Endodermal cell (in vitro differentiated cells): ENCODE measurements at regions not wholly inside any gene's neighbourhood (a gene's known extent, or its start where the extent isn't known, plus 50 kb on each side); places are given as distances from the start of the nearest gene placed in this dataset.

Experiments
- DNase-seq: peaks from one replicate; pipeline ENCODE4 v3.0.0-alpha.2; 2017
- H3K27ac ChIP-seq: 2 replicates; pipeline ENCODE4 v1.5.1; 2013; ENCODE audit warnings: mild to moderate bottlenecking, low read depth, low read length, moderate library complexity
- H3K27me3 ChIP-seq: 2 replicates; pipeline ENCODE4 v1.6.1; 2013; ENCODE audit warnings: mild to moderate bottlenecking, low read length, moderate library complexity; ENCODE audit not compliant: insufficient read depth, control insufficient read depth, poor library complexity, severe bottlenecking
- H3K36me3 ChIP-seq: 2 replicates; pipeline ENCODE4 v1.7.0; 2013; ENCODE audit warnings: mild to moderate bottlenecking, low read length, moderate library complexity; ENCODE audit not compliant: control insufficient read depth, insufficient read depth
- H3K4me1 ChIP-seq: one replicate; pipeline ENCODE4 v1.7.0; 2013; ENCODE audit warnings: low read length; ENCODE audit not compliant: control insufficient read depth, insufficient read depth
- H3K4me3 ChIP-seq: 2 replicates; pipeline ENCODE4 v1.5.1; 2013; ENCODE audit warnings: mild to moderate bottlenecking, low read length, moderate library complexity
- H3K9ac ChIP-seq: 2 replicates; pipeline ENCODE4 v1.6.1; 2013; ENCODE audit warnings: mild to moderate bottlenecking, low read length, moderate library complexity; ENCODE audit not compliant: poor library complexity, severe bottlenecking; ENCODE audit errors: extremely low read depth
- H3K9me3 ChIP-seq: 2 replicates; pipeline ENCODE4 v1.6.1; 2013; ENCODE audit warnings: mild to moderate bottlenecking, low read length, moderate library complexity; ENCODE audit not compliant: control insufficient read depth
- H3K27ac Mint-ChIP-seq: 2 replicates; pipeline ENCODE4 v1.8.0; 2020; ENCODE audit warnings: mixed read lengths
- H3K27me3 Mint-ChIP-seq: 2 replicates; pipeline ENCODE4 v1.8.0; 2021; ENCODE audit warnings: mild to moderate bottlenecking, mixed read lengths; ENCODE audit not compliant: insufficient read depth
- H3K36me3 Mint-ChIP-seq: 2 replicates; pipeline ENCODE4 v1.8.0; 2020; ENCODE audit warnings: low read depth, mixed read lengths
- H3K4me1 Mint-ChIP-seq: 2 replicates; pipeline ENCODE4 v1.8.0; 2020; ENCODE audit warnings: mixed read lengths
- H3K4me3 Mint-ChIP-seq: 2 replicates; pipeline ENCODE4 v1.8.0; 2020; ENCODE audit warnings: mild to moderate bottlenecking, moderate library complexity, mixed read lengths
- H3K9me3 Mint-ChIP-seq: 2 replicates; pipeline ENCODE4 v1.8.0; 2020; ENCODE audit warnings: mild to moderate bottlenecking, mixed read lengths
- WGBS, 2 experiments: methylation state at CpG; one replicate each; pipeline versions ENCODE4 v1.1.5 to v1.1.7; 2013; ENCODE audit warnings: missing lambda C conversion rate in 2 of 2, mixed read lengths in 1 of 2; ENCODE audit not compliant: insufficient coverage in 1 of 2, insufficient read length in 1 of 2; 5-methylcytosine and 5-hydroxymethylcytosine counted together
- TF ChIP-seq, protein P1 (sequence below): fragments of 200-600 bp; sonication (generic); conservative IDR thresholded peaks from 2 replicates; pipeline ENCODE4 v1.5.0; 2021; ENCODE audit warnings: antibody characterized with exemption, mild to moderate bottlenecking

DNA sequence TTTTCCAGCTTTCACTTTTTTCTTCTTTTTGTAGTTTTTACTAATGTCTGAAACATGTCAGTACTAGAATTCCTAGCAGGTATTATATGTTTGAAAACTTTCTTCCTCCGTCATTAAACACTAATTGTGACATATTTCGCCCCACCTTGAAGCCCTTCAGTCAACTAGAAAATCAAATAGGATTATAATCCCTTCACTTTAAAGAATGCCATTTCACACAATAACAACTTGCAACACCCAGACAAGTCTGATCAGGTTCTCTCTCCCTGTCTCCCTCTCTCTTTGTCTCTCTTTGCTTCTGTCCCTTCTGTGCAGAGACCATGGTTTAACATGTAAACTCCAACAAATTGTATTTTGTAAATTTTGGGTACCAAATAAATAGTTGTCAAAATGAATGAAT is 373.5 kb downstream of the SEMA3D start:
- no peaks in the 10 kb centered on the region for H3K27me3 ChIP-seq
- no peak overlapping the region for H3K4me3 ChIP-seq
- H3K9me3 ChIP-seq: no peaks in the 10 kb centered on the region
- H3K4me1 ChIP-seq: peaks cover 7% of the 10 kb centered on the region
- DNase-seq: no peak
- H3K27ac Mint-ChIP-seq: no peak overlapping the region
- no peaks in the 10 kb centered on the region for H3K36me3 ChIP-seq
- H3K4me3 Mint-ChIP-seq: no peak overlapping the region
- TF ChIP-seq, protein P1, sequence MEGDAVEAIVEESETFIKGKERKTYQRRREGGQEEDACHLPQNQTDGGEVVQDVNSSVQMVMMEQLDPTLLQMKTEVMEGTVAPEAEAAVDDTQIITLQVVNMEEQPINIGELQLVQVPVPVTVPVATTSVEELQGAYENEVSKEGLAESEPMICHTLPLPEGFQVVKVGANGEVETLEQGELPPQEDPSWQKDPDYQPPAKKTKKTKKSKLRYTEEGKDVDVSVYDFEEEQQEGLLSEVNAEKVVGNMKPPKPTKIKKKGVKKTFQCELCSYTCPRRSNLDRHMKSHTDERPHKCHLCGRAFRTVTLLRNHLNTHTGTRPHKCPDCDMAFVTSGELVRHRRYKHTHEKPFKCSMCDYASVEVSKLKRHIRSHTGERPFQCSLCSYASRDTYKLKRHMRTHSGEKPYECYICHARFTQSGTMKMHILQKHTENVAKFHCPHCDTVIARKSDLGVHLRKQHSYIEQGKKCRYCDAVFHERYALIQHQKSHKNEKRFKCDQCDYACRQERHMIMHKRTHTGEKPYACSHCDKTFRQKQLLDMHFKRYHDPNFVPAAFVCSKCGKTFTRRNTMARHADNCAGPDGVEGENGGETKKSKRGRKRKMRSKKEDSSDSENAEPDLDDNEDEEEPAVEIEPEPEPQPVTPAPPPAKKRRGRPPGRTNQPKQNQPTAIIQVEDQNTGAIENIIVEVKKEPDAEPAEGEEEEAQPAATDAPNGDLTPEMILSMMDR: no peak
- peaks cover 5% of the 10 kb centered on the region for H3K4me1 Mint-ChIP-seq
- H3K27ac ChIP-seq: no peak overlapping the region
- no peaks in the 10 kb centered on the region for H3K36me3 Mint-ChIP-seq
- no peak overlapping the region for H3K9ac ChIP-seq
- 66 to 68% methylated on average over 2 of the region's 2 CpGs for WGBS, 2 experiments
- H3K9me3 Mint-ChIP-seq: no peaks in the 10 kb centered on the region
- no peaks in the 10 kb centered on the region for H3K27me3 Mint-ChIP-seq

DNA sequence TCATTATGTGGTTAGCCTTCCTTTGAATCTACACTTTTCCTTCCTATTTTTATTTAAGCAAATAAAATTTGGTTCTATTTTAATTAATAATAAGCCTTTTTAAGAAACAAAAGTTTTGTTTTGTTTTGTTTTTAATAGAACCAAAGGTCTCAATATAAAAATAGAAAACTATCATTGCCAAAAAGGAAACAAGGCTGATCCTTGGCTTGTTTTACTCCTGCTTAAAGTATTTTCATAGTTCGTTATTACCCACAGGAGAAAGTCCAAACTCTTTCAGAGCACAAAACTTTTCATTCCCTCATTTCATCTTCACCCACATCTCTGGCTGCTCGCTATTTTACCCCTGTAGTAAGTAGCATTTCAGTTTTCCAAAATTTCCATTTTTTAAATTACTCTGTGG is 374.8 kb downstream of the SEMA3D start:
- no peaks in the 10 kb centered on the region for H3K9me3 Mint-ChIP-seq
- no peak overlapping the region for H3K4me3 ChIP-seq
- H3K27ac ChIP-seq: no peak overlapping the region
- no peaks in the 10 kb centered on the region for H3K27me3 Mint-ChIP-seq
- H3K36me3 ChIP-seq: no peaks in the 10 kb centered on the region
- no peaks in the 10 kb centered on the region for H3K36me3 Mint-ChIP-seq
- H3K4me1 ChIP-seq: peaks cover 7% of the 10 kb centered on the region
- no peak overlapping the region for H3K27ac Mint-ChIP-seq
- TF ChIP-seq, protein P1: no peak
- no peak overlapping the region for H3K9ac ChIP-seq
- H3K4me1 Mint-ChIP-seq: peaks cover 5% of the 10 kb centered on the region
- no peaks in the 10 kb centered on the region for H3K9me3 ChIP-seq
- no peaks in the 10 kb centered on the region for H3K27me3 ChIP-seq
- no peak for DNase-seq
- 94 to 100% methylated on average over 1 to 2 of the region's 2 CpGs for WGBS, 2 experiments
- H3K4me3 Mint-ChIP-seq: no peak overlapping the region

DNA sequence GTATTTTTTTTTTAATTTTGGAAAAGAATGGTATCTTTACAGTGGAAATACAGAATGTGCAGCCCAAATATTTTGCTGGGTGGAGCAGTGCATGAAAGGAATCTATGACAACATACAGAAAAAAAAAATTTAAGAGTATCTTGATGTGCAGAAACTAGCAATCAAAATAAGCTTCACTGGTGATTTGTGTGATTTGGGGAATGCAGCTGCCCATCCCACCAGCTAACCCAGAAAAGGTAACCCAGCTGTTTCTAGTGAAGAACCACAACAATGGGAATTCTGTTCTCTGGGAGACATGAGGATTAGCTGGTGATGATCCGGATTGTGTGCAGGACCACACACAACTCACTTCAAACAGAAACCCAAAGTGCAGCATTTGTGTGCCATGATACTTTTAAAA is 375.5 kb downstream of the SEMA3D start:
- TF ChIP-seq, protein P1: no peak
- Mint-ChIP-seq H3K9me3 (no peaks in the 10 kb centered on the region), H3K27ac (no peak overlapping the region), H3K36me3 (no peaks in the 10 kb centered on the region), H3K27me3 (no peaks in the 10 kb centered on the region), H3K4me1 (peaks cover 5% of the 10 kb centered on the region), H3K4me3 (no peak overlapping the region)
- Histone ChIP-seq H3K36me3 (no peaks in the 10 kb centered on the region), H3K9me3 (no peaks in the 10 kb centered on the region), H3K27me3 (no peaks in the 10 kb centered on the region), H3K9ac (no peak overlapping the region), H3K4me1 (peaks cover 7% of the 10 kb centered on the region), H3K4me3 (no peak overlapping the region), H3K27ac (no peak overlapping the region)
- DNase-seq: no peak
- 85% methylated on average over 1 of the region's 1 CpG; no CpG with 5 or more reads in 1 of the 2 experiments for WGBS, 2 experiments
